Renal cortex interstitium (tissue), 11 donors: ENCODE measurements at regions not wholly inside any gene's neighbourhood (a gene's known extent, or its start where the extent isn't known, plus 50 kb on each side); places are given as distances from the start of the nearest gene placed in this dataset.

Source experiments
- DNase-seq, 11 donors: peaks; one replicate each; pipeline ENCODE4 v3.0.0-alpha.2; 2013; ENCODE audit warnings: low read depth in 9 of 11, low spot score in 4 of 11; ENCODE audit errors: extremely low read depth in 1 of 11

DNA sequence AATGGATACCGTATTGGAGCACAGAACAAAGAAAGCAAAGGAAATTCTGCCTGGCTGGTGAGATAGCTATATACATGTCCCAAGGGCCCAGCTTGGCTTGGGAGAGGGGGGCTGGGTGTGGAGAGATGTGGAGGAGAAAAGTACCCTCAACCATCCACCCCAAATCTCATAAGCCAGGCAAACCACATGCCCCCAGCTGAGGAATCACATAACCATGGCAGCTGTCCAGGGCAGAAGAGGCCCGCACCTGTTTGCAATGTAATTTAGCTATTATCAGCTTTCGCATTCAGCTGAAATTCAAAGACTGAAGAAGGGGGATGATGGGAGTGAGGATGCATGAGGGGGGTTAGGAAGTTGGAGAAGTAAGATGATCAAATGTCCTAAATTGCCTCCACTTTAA is 196.1 kb downstream of the TBX5 start:
- no peak for DNase-seq

DNA sequence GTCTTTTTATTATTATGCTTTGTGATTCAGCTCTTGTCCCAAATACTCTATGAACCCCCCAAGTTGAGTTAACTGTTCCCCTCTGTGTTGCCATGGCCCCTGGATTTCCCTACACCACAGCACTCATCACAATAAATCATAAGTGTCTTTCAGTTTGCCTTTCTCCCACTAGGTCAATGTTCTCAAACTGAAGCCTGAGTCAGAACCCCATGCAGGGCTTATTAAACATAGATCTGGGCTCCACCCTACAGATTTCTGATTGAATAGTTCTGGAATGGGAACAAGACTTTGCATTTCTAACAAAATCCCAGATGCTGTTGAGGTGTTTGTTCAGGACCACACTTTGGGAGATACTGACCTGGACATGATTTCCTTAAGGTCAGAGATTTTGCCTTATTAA is 199.4 kb downstream of the TBX5 start:
- DNase-seq = no peak

DNA sequence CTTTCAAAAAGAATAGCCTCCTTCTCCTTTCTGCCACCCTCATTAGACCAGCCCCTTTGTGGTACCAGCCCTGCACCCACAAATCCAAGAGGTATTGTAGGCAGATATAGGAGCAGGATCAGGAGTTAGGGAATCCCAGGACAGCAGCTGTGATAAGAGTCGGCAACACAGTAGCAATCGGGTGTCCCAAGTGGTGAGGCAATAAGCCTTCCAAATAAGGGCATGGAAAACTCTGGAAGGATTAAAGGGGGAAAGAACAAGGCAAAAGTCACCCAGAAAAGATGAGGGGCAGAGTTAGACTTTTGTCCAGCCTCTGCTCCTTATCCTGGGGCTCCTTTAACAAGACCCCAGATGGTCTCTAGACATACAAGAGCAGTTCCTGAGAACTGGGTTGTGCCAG is 204.2 kb downstream of the TBX5 start:
- no peak for DNase-seq

DNA sequence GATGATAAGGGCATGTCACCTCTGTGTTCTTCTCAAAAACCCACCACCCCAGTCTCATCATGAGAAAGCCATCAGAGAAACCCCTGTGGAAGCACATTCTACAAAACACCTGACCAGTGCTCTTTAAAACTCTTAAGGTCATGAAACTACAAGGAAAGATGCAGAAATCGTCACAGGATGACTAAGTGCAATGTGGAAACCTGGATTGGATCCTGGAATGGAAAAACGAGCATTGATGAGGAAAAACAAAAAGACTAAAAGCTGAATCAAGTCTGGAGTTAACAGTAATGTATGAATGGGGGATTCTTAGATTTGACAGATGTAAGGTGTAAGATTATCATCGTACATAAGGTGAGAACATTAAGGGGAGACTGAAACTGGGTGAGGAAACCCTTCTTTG is 211.0 kb downstream of the TBX5 start:
- no peak for DNase-seq

DNA sequence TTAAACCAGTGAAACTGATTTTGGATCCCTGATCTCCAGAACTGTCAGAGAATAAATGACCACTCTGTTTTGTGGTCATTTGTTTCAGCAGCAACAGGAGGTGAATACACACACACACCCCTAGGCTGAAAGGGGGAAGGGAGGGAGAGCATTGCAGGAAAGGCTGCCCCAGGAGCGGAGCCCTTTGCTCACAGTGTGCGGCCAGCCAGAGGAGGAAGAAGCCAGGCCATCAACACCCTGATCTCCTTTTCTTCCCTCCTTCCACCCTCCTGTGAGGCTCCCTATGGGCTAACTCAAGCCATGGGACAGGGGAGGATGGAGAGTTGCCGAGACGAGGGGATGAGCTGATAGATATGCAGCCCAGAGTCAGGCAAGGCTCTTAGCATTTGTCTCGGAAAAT is 211.9 kb downstream of the TBX5 start:
- no peak for DNase-seq

DNA sequence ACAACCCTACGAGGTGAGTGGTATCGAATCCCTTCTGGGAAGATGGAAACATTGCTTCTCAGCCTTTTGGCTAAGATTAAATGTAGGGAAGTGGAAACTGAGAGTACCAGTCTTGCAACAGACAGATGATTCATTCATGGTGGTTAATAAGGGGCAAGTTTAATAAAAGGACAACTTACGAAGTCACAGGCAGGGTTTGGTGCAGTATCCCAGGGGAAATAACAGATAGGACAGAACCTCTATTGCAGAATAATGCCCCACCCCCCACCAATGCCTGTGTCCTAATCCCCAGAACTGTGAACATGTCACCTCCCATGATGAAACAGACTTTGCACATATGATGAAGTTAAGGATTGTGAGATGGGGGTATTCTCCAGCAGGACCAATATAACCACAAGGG is 212.5 kb downstream of the TBX5 start:
- DNase-seq = no peak

DNA sequence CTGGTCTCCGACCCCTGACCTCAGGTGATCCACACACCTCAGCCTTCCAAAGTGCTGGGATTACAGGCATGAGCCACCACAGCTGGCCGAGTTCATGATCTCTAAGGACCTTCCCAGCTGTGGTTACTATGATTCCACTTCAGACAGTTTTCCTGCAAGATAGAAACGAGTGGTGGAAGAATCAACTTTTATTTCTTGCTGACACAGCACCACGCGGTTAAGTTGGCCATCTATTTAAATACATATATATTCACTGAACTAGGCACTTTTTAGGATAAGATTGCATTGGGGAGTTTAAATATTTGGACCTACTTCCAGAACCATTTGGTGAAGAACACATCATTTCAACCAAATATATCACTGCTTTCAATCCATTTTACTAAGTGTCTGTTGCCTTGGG is 213.4 kb downstream of the TBX5 start:
- no peak for DNase-seq

DNA sequence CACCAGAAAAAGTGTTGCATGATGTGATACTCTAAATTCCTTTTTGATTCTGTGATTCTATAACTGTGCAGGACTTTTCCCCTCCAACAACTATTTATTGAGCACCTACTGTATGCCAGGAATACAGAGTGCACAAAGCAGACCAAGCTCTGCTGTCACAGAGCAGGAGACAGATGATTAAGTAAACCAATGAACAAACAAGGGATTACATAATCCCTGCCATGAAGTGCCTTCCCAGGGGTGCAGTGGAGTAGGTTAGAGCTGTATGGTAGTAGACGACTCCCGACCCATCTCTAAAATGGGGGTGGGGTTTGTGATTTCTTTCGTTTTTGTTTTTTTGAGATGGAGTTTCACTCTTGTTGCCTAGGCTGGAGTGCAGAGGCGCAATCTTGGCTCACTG is 213.9 kb downstream of the TBX5 start:
- no peak for DNase-seq

DNA sequence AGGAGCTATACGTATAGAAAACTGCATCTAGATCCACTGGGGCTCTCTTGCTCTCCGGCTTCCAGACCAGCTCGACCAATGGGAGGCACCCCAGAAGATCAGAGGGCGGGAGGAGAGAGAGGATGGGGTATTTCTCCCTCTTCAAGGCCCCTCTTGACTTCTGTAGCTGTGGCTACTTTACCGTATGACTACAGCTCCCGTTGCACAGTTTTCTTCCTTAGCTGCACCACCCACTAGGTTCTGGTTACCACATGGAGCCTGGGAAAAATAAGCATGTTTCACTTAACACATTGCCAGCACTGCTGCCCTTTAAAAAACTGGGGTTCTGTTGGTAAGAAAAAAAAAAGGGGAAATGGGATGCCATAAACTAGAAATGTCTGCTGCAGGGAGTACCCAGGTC is 214.4 kb downstream of the TBX5 start:
- DNase-seq = no peak

DNA sequence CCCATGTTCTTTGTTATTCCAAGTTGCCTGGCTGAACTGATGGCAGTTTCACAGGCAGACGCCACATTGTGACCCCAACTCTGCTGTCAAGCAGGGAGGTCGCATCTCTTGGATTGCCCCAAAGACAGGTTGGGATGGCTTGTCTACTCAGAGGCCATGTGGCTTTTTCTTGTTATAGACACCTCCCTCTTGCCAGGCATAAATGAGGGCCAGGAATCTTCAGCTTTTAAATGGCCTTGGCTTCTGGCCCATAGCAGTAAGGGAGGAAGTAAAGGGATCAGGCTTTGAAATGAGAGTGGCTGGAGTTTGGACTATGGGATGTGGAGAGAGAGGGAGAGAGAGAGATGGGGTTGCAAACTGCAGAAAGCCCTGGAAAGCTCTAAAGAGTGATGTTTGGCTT is 215.0 kb downstream of the TBX5 start:
- DNase-seq = no peak

DNA sequence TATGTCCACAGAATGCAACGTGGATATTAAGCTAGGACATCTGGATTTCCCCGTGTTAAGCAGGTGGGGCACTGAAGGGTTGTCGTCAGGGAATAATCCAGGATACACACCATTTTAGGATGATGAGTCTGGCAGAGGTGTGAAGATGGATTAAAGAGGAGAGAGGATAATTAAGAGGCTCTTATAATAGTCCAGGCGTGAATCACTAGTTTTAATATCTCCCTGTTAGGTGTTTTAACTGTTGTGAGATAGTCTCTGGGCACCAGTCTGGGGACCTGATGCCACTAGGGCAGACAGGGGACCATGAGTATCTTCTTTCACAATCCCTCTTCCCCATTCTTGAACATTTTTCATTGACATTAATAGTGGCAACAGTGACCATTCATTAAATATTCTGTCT is 216.7 kb downstream of the TBX5 start:
- DNase-seq = no peak

DNA sequence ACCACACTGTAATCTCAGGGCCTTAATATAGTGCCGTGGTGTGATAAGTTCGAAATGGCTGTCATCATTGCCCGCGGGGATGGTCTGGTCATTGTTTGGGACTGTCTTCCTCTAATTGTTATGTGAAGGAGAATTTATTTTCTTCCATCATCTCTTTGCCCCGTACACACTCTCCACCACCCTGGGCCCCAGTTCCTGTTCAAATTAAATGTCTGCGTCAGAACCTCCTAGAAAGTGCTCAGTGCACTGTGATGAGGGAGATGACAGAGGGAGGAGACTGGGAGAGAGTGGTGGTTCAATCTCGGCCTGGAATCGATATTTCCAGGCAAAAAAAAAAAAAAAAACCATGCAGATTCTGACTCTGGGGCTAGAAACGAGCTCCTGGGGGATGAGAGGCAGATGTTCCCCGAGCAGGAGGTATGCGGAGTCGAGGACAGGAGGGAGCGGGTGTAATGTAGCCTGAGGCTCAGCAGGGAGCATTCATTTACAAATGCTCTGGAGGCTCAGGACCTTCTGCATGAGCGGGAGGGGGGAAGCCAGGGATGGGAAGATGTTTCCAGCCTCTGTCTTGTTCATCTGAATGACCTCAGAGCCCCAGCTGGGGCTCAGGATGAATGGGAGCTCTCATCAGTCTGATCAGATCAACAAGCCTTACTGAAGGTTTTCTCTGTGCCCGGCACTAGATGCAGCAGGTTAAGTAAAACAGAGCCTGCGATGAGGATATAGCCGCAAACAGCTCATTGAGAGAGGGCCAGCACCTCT is 219.5 kb downstream of the TBX5 start:
- no peak for DNase-seq

DNA sequence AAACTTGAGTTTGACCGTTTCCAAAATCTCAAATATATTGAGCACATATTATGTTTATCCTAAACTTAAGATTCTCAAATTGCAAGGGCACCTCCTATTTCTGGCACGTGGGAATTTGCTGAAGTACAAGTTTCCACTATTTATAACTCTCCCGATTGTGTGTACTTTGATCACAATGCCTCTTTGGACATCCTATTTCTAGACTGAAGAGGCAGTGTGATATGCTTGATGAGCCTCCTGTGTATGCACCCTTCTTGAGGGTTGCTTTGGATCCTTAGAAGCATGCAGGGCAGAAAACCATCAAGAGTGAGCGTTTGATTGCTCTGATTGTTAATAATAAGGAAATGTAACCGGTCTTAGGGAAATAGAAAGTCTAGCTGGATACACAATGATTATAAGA is 218.9 kb upstream of the RBM19 start:
- DNase-seq = no peak

DNA sequence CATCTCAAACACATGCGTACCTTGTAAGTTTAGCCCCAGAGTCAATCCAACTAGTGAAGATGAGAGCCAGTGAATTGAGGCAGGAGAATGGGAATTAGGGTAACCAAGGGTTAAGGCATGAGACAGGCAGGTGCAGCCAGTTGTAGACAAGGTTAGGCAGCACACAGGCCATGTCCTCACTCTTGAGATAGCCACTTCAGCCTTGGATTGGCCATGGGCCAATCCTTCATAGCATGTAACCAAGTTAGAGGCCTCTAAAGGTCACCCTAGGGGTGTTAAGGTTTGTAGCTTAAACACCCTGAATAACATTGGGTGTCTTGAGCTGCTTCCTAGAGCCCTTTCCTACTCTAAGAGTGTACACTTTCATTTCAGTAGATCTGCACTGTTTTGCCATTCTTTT is 208.2 kb upstream of the RBM19 start:
- DNase-seq = no peak

DNA sequence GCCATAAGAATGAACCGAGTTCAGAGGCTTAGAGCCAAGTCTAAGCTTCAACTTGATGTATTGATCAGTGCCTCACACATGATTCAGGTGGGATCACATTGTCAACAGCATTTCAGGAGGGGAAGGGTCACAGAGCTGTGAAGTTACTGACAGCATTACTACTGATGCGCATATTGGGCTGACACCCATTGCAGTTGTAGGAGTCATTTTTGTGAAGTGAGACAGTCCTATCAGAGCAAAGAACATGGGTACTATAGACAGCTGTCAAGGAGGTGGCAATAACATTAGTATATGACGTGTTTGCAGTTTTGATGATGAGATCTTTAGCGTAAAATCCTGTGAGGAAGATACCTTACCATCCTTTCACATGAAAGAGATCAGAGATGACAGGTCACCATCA is 206.0 kb upstream of the RBM19 start:
- no peak for DNase-seq

DNA sequence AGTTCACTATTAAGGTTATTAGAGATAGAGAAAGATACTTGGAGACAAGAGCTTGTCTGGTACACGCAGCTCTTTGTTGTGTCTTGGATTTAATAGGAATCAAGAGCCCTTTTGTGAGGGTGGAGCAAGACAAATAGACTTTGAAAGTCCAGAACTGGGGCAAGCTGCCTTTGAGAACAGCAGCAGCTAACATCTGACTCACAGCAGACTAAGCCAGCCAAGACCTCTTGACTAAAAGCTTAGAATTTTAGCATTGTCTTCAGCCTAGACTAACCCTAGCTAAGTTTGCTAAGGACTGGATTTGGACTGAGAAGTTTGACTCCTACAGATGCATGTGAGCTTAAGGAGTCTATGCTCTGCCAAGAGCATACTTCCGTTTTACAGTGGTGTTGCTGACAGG is 201.9 kb upstream of the RBM19 start:
- no peak for DNase-seq

DNA sequence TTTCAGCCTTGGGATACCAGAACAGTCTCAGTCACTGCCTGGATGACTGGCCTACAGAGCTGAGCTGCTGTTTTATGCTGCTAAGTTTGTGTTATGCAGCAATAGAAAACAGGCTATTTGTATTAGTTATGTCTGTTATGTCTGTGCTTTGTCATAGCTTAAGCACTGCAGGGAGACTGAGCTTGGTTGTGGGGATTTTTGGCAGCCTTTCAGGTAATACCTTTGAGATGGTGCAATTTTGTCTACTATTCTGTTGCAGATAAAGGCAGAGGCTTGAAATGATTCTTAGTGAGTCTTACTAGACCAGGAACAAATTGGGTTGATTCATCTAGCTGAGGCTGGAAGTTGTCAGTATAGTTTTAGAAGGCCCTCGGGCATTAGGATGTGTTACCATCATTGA is 201.3 kb upstream of the RBM19 start:
- no peak for DNase-seq

DNA sequence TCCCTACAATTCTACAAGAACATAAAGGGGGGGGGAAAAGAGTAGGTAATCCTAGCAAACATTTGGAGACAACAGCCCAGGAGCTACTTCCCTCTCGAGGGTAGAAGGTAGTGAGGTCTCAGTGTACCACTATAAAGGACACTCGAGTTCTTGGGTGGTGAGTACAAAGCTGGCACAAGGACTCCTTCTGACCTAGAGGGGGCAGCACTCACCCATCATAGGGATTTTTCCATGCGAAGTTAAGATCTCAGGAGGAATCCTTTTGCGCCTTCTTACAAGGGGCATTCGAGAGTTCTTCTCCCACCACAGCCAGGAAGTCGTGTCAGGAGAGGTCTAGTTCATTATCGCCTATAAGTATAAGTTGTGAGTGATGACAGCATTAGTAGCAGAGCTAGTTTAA is 200.2 kb upstream of the RBM19 start:
- peak; percentile 7 to 42 (median 35) for DNase-seq

DNA sequence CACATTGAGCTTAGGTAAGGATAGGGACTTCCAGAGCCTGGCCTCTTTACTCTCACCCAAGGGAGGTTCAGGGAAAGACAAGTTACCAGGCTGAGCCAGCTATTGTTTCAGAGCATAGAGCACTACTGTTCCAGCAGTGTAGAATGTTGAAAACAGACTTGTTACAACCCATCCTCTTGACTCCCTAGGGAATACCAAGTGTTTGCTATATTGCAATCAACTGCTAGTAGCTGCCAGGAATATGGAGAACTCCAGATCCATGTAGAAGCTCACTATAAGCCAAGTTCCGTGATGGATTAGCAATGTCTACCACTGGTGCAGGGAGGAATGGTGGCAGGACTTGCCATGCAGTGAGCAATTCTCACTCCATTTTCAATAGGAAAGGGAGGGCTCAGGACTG is 199.8 kb upstream of the RBM19 start:
- no peak for DNase-seq

DNA sequence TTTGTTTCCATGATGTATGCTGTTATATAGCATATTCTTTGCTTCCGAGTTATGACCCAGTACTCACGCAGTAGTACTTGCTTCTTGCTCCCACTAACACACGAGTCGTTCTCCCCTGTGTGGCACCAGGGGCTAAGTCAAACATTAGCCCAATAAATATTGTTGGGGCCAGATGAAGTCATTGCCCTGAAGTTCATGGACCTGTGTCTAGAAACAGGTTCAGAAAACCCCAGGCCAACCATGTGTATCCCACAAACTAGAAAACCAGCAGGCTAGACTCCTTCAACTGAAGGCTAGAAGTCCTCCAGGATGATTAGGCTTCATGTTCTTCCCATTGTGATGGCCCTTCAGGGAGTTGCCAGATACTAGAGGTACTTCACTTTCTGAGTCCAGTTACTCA is 198.2 kb upstream of the RBM19 start:
- no peak for DNase-seq

DNA sequence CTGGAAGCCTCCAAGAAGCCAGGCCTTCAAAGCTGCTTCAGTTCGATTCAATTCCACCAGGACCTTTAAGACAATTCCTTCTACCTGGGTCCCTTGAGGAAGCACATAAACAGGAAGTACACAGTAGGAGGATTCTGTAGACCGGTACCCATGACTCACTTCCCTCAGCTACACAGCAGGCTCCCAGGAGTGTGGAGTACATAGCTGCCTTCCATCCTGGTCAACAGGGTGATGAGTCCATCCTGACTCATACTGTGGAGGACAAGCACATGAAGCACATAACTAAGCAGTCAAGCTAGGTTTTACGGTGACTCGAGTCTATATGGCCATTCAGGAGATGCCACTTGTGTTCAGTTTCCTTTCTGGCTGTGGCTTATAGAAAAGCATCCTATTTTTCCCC is 197.6 kb upstream of the RBM19 start:
- no peak for DNase-seq

DNA sequence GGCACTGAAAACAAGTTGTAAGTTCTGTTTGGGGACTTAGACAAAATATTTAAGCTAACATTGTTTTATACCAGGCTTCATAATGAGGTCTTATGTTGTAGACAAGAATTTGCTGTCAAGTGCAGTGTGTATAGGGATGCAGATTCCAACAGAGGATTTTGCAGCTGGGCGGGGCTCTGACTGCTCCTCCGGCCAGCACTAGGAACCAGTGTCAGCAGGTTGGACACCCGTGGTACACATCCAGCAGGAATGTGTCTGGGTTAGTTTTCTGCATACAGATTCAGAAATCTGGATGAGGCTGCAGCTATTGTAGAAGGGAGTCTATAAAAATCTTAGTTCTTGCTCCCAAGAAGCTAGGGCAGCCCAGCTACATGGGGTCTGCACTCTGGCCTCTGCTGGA is 194.3 kb upstream of the RBM19 start:
- DNase-seq = no peak
